ENCODE measurements at regions not wholly inside any gene's neighbourhood (a gene's known extent, or its start where the extent isn't known, plus 50 kb on each side); places are given as distances from the start of the nearest gene placed in this dataset.
A peak's percentile ranks its signal among the peaks of the same experiment; 100 is the strongest.

GRCh38 chr1:94621802-94622201, 80.2 kb upstream of the F3 start:
- no peak overlapping the region for H3K9ac ChIP-seq (ENCODE audit: low read depth, low read length)
- dilution Hi-C loops (cut with HindIII; ENCODE audit: low sequenced_read_pairs, unreplicated experiment), result no loop called here

More at GRCh38 chr1:94621802-94622201, 80.2 kb upstream of the F3 start:
- Histone ChIP-seq H4K20me1 (ENCODE audit: insufficient read depth, low read length) (no peaks in the 10 kb centered on the region), H3K4me2 (ENCODE audit: low read depth, low read length) (no peak overlapping the region), H3K9me1 (ENCODE audit: insufficient read depth, low read length) (peaks cover 33% of the 10 kb centered on the region), H3K56ac (ENCODE audit: extremely low read depth, insufficient read depth, low read length) (peak overlapping the region; percentile 19; the same call in 1 of the 2 replicates), H3K27ac (ENCODE audit: insufficient read depth, low read length) (peak overlapping the region; percentile 53), H2BK20ac (ENCODE audit: low read depth, low read length) (peak overlapping the region; percentile 99), H2BK120ac (ENCODE audit: low read depth, low read length) (peak overlapping the region; percentile 96), H3K4me3 (ENCODE audit: insufficient read depth, low read depth, low read length) (no peak overlapping the region), H3K9me3 (ENCODE audit: control insufficient read depth, insufficient read depth, low read length) (0 out of 2 replicates have a peak, but pooled peaks cover 2% of the 10 kb centered on the region), H3K23ac (ENCODE audit: low read depth, low read length) (peak overlapping the region; percentile 79), H3K79me1 (ENCODE audit: low read depth in 1 of 2, low read length in 2 of 2) (peaks cover 0 to 12% of the 10 kb centered on the region in 2 experiments; a peak in 2 of 4 replicates), H4K91ac (ENCODE audit: insufficient read depth, low read depth, low read length) (peak overlapping the region; percentile 95), H2AK5ac (ENCODE audit: low read depth, low read length) (peak overlapping the region; percentile 99), H2BK5ac (ENCODE audit: low read depth, low read length, poor library complexity, severe bottlenecking) (peak overlapping the region; percentile 89), H3K27me3 (ENCODE audit: control insufficient read depth, insufficient read depth, low read length) (no peaks in the 10 kb centered on the region), H4K5ac (ENCODE audit: low read depth, low read length) (peak overlapping the region; percentile 94), H3K4ac (ENCODE audit: low read depth, low read length) (peak overlapping the region; percentile 93), H2BK15ac (ENCODE audit: low read depth, low read length) (peak overlapping the region; percentile 89), H3K4me1 (ENCODE audit: control insufficient read depth, insufficient read depth, low read length) (peaks cover 30% of the 10 kb centered on the region), H3K14ac (replicated peaks; ENCODE audit: low read depth, low read length) (peak overlapping the region; percentile 94), H4K8ac (ENCODE audit: low read depth in 2 of 2, low read length in 2 of 2) (peak overlapping the region; percentile 88 to 89), H3K36me3 (ENCODE audit: control insufficient read depth, insufficient read depth, low read length) (no peaks in the 10 kb centered on the region), H2AK9ac (replicated peaks; ENCODE audit: low read depth, low read length, poor library complexity) (no peak overlapping the region), H2AFZ (replicated peaks; ENCODE audit: low read length, poor library complexity) (no peak overlapping the region), H3K18ac (ENCODE audit: low read depth, low read length) (peak overlapping the region; percentile 85)
- no TSS peak for BruUV-seq (replicated peaks)
- ChIA-PET CTCF (no interaction called here), POLR2A (ENCODE audit: unreplicated experiment) (no interaction called here)
- DNase-seq, result no peak
- intact Hi-C loops (cut with micrococcal nuclease), result no loop called here
- in situ Hi-C loops (cut with MboI; ENCODE audit: low sequenced_read_pairs), result no loop called here
- TF ChIP-seq MAFK (IDR thresholded peaks at IDR 0.05; ENCODE audit: low read depth, low read length) (no peak), BHLHE40 (IDR thresholded peaks at IDR 0.05; ENCODE audit: low read depth, low read length) (no peak), MAZ (IDR thresholded peaks at IDR 0.05; ENCODE audit: borderline replicate concordance, low read depth, low read length) (no peak), CEBPB (IDR thresholded peaks at IDR 0.05; ENCODE audit: low read depth, low read length) (peak; percentile 20; the same call in 1 of the 2 replicates)
- TF ChIP-seq, protein P1, sequence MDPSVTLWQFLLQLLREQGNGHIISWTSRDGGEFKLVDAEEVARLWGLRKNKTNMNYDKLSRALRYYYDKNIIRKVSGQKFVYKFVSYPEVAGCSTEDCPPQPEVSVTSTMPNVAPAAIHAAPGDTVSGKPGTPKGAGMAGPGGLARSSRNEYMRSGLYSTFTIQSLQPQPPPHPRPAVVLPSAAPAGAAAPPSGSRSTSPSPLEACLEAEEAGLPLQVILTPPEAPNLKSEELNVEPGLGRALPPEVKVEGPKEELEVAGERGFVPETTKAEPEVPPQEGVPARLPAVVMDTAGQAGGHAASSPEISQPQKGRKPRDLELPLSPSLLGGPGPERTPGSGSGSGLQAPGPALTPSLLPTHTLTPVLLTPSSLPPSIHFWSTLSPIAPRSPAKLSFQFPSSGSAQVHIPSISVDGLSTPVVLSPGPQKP (IDR thresholded peaks at IDR 0.05; ENCODE audit: borderline replicate concordance, low read depth, low read length), result no peak
- 0 out of 2 replicates have a peak, but pooled peaks have one; percentile 4 for ATAC-seq (ENCODE audit: low read depth)
